DMS53 treated with DMSO at 0.1 percent for 48 hours (cell line): ENCODE measurements at regions not wholly inside any gene's neighbourhood (a gene's known extent, or its start where the extent isn't known, plus 50 kb on each side); places are given as distances from the start of the nearest gene placed in this dataset.

Source experiments
- DNase-seq: peaks from one replicate; lab custom pipeline; 2025; ENCODE audit not compliant: unreplicated experiment; lab: John Stamatoyannopoulos, UW

GRCh38 chr1:56196839-56197238 is 382.5 kb downstream of the PLPP3 start:
- no peak for DNase-seq

GRCh38 chr1:56194701-56195300 is 384.6 kb downstream of the PLPP3 start:
- DNase-seq: no peak

- DNase-seq: no peak
These were observed 385.7 kb downstream of the PLPP3 start for GRCh38 chr1:56193656-56194055.

- DNase-seq: no peak
These were observed 388.0 kb downstream of the PLPP3 start for GRCh38 chr1:56191369-56191768.

- DNase-seq: no peak
These were observed 388.5 kb downstream of the PLPP3 start for GRCh38 chr1:56190806-56191365.

GRCh38 chr1:56189946-56190805 is 389.2 kb downstream of the PLPP3 start:
- no peak for DNase-seq

GRCh38 chr1:56189454-56189853 is 389.9 kb downstream of the PLPP3 start:
- DNase-seq: no peak

- DNase-seq: no peak
These were observed 390.5 kb downstream of the PLPP3 start for GRCh38 chr1:56188855-56189254.

GRCh38 chr1:56188221-56188620 is 391.1 kb downstream of the PLPP3 start:
- DNase-seq: no peak

- DNase-seq: no peak
These were observed 392.0 kb downstream of the PLPP3 start for GRCh38 chr1:56187405-56187804.

GRCh38 chr1:56185493-56185892 is 393.9 kb downstream of the PLPP3 start:
- DNase-seq: no peak

GRCh38 chr1:56183151-56183550 is 396.2 kb downstream of the PLPP3 start:
- DNase-seq: no peak

- no peak for DNase-seq
These were observed 398.7 kb downstream of the PLPP3 start for GRCh38 chr1:56180520-56181190.

GRCh38 chr1:56179543-56179942 is 399.8 kb downstream of the PLPP3 start:
- DNase-seq: no peak

GRCh38 chr1:56175211-56175610 is 404.2 kb downstream of the PLPP3 start:
- no peak for DNase-seq

- DNase-seq: no peak
These were observed 405.0 kb downstream of the PLPP3 start for GRCh38 chr1:56174176-56174885.

- DNase-seq: no peak
These were observed 405.6 kb downstream of the PLPP3 start for GRCh38 chr1:56173736-56174135.

GRCh38 chr1:56171670-56172069 is 407.7 kb downstream of the PLPP3 start:
- no peak for DNase-seq

GRCh38 chr1:56170784-56171320 is 408.5 kb downstream of the PLPP3 start:
- DNase-seq: no peak

- DNase-seq: no peak
These were observed 409.5 kb downstream of the PLPP3 start for GRCh38 chr1:56169856-56170255.

- DNase-seq: no peak
These were observed 411.2 kb downstream of the PLPP3 start for GRCh38 chr1:56168176-56168575.
